ENCODE measurements at regions not wholly inside any gene's neighbourhood (a gene's known extent, or its start where the extent isn't known, plus 50 kb on each side); places are given as distances from the start of the nearest gene placed in this dataset.

- TF ChIP-seq KDM2A (CRISPR knock-in tag; IDR thresholded peaks at IDR 0.05; ENCODE audit: borderline replicate concordance, low read depth) (no peak), ZNF432 (CRISPR knock-in tag; IDR thresholded peaks at IDR 0.05; ENCODE audit: borderline replicate concordance) (no peak), NFKB2 (CRISPR knock-in tag; IDR thresholded peaks at IDR 0.05; ENCODE audit: borderline replicate concordance) (no peak), HNF4G (IDR thresholded peaks at IDR 0.05; ENCODE audit: borderline replicate concordance, low read depth, low read length) (no peak), HNF4G (CRISPR knock-in tag; IDR thresholded peaks at IDR 0.05; ENCODE audit: borderline replicate concordance, low read depth) (peak; percentile 85), RORA (CRISPR knock-in tag; IDR thresholded peaks at IDR 0.05) (no peak), ZSCAN20 (CRISPR knock-in tag; IDR thresholded peaks at IDR 0.05; ENCODE audit: borderline replicate concordance) (no peak), NR2F1 (CRISPR knock-in tag; IDR thresholded peaks at IDR 0.05) (peak; percentile 55 to 80; a peak in 3 of 4 replicates), SOX13 (IDR thresholded peaks at IDR 0.05) (peak; percentile 43; the same call in 1 of the 2 replicates), SOX13 (CRISPR knock-in tag; conservative IDR thresholded peaks at IDR 0.05 in 1 of 2, IDR thresholded peaks at IDR 0.05 in 1 of 2) (peak in 1 of 2 experiments; percentile 86; a peak in 2 of 4 replicates), JUND (CRISPR knock-in tag; IDR thresholded peaks at IDR 0.05) (peak; percentile 70; the same call in 1 of the 2 replicates), SRSF1 (optimal IDR thresholded peaks at IDR 0.05; ENCODE audit: low read depth, low read length) (no peak), ZNF362 (CRISPR knock-in tag; IDR thresholded peaks at IDR 0.05; ENCODE audit: borderline replicate concordance) (no peak), STAT5B (CRISPR knock-in tag; IDR thresholded peaks at IDR 0.05) (no peak), ATF4 (CRISPR knock-in tag; IDR thresholded peaks at IDR 0.05) (peak in 1 of 2 experiments; percentile 66; a peak in 2 of 4 replicates), MIER2 (CRISPR knock-in tag; IDR thresholded peaks at IDR 0.05) (peak; percentile 62; the same call in 1 of the 2 replicates), ZBTB14 (CRISPR knock-in tag; IDR thresholded peaks at IDR 0.05) (no peak), FOXK1 (CRISPR knock-in tag; IDR thresholded peaks at IDR 0.05; ENCODE audit: borderline replicate concordance, low read depth) (peak; percentile 81; the same call in 1 of the 2 replicates), SCMH1 (CRISPR knock-in tag; IDR thresholded peaks at IDR 0.05; ENCODE audit: borderline replicate concordance) (no peak)
- TF ChIP-seq, protein P1, sequence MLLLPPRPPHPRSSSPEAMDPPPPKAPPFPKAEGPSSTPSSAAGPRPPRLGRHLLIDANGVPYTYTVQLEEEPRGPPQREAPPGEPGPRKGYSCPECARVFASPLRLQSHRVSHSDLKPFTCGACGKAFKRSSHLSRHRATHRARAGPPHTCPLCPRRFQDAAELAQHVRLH (CRISPR knock-in tag; IDR thresholded peaks at IDR 0.05; ENCODE audit: borderline replicate concordance, low read depth), result no peak
- TF ChIP-seq, protein P2, sequence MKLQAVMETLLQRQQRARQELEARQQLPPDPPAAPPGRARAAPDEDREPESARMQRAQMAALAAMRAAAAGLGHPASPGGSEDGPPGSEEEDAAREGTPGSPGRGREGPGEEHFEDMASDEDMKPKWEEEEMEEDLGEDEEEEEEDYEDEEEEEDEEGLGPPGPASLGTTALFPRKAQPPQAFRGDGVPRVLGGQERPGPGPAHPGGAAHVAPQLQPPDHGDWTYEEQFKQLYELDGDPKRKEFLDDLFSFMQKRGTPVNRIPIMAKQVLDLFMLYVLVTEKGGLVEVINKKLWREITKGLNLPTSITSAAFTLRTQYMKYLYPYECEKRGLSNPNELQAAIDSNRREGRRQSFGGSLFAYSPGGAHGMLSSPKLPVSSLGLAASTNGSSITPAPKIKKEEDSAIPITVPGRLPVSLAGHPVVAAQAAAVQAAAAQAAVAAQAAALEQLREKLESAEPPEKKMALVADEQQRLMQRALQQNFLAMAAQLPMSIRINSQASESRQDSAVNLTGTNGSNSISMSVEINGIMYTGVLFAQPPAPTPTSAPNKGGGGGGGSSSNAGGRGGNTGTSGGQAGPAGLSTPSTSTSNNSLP (IDR thresholded peaks at IDR 0.05; ENCODE audit: low read depth, low read length), result peak; percentile 41; the same call in 1 of the 2 replicates
These were observed 380.4 kb downstream of the TNS1 start (continued) for GRCh38 chr2:217622205-217623060.
